Fibroblast of the aortic adventitia (primary cell): ENCODE measurements at regions not wholly inside any gene's neighbourhood (a gene's known extent, or its start where the extent isn't known, plus 50 kb on each side); places are given as distances from the start of the nearest gene placed in this dataset.

Source experiments
- DNase-seq: peaks from one replicate; pipeline ENCODE4 v3.0.0-alpha.2; 2010; ENCODE audit warnings: low read depth
- H3K4me3 ChIP-seq: 2 replicates; pipeline ENCODE4 v1.5.1; 2011; ENCODE audit warnings: low read depth, mild to moderate bottlenecking, control low read depth, low read length, moderate library complexity
- TF ChIP-seq, protein P1 (sequence below): IDR thresholded peaks from 2 replicates; pipeline ENCODE4 v1.5.1; 2011; ENCODE audit warnings: mild to moderate bottlenecking, low read length, control low read depth, inconsistent platforms; ENCODE audit not compliant: insufficient read depth

DNA sequence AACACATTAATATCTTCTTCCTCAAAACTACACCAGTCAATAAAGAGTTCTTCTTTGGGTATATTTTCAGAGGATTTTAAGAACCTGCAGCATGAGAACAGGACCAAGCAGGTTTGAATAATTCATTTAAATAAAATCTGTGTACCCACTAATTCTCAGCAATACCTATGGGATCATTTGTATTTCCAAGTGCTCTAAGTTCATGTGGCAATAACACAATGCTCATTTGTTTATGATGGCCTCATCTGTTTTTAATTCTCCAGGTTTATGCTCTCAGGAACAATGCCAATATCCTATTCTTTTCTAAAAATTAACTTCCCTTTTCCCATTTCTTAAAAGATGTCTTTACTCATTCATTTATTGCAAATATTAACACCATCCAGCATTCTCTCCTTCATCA, 264.7 kb downstream of the METTL4 start:
- TF ChIP-seq, protein P1, sequence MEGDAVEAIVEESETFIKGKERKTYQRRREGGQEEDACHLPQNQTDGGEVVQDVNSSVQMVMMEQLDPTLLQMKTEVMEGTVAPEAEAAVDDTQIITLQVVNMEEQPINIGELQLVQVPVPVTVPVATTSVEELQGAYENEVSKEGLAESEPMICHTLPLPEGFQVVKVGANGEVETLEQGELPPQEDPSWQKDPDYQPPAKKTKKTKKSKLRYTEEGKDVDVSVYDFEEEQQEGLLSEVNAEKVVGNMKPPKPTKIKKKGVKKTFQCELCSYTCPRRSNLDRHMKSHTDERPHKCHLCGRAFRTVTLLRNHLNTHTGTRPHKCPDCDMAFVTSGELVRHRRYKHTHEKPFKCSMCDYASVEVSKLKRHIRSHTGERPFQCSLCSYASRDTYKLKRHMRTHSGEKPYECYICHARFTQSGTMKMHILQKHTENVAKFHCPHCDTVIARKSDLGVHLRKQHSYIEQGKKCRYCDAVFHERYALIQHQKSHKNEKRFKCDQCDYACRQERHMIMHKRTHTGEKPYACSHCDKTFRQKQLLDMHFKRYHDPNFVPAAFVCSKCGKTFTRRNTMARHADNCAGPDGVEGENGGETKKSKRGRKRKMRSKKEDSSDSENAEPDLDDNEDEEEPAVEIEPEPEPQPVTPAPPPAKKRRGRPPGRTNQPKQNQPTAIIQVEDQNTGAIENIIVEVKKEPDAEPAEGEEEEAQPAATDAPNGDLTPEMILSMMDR = no peak
- DNase-seq = peak; percentile 49

DNA sequence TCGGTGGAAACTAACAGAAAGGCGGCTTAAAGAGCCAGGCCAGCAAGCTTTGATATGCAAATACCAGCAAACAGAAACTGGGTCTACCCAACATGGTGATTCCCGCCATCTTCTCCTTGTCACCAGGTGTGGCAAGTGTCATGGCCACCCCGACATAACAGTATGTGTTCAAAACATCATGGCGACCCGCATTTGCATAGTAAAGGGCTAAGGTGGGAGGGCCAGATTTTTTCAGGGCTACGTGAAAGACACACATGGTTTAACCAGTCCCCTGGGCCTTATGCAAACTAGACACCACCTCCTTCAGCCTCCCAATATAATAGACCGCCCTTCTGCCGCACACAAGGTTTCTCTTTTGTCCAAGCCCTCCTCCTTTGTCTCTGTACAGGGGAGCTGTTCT, 260.4 kb downstream of the METTL4 start:
- H3K4me3 ChIP-seq = no peak overlapping the region
- TF ChIP-seq, protein P1 = no peak
- DNase-seq = no peak

More for the DNA sequence above, 264.7 kb downstream of the METTL4 start:
- no peak overlapping the region for H3K4me3 ChIP-seq

DNA sequence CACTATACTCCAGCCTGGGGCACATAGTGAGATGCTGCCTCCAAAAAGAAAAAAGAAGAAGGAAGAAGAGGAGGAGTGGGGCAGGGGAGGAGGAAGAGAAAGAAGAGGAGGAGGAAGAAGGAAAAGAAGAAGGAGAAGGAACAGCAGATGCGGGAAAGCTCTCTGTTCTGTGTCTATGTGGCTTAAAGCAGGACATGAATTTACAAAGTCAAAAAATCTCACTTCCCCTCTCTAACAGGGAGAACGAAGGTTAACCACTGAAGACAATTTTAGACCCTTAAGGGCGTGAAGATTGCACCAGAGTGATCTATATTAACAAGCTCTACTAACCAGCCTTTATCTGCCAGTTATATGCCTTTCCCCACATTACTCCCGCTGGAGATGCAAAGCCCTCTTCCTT, 258.9 kb downstream of the METTL4 start:
- DNase-seq = no peak
- TF ChIP-seq, protein P1 = no peak
- H3K4me3 ChIP-seq = no peak overlapping the region

DNA sequence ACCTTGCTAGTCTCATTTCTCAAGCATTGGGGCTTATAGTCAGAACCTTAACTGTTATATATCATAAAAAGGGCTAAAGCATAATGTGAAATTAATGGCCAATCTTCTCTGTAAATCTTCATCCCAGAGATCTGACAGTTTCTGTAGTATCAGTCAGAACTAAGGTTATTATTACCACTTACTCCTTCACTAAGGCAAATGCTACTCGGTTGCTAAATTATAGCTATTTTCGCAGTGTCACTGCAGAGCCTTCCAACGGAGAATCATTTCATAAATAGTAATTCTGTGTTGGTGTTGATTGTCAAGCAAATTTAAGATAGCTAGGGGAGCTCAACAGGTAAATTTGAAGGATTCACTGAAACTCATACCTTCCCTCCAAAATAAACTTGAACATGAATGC, 258.0 kb downstream of the METTL4 start:
- H3K4me3 ChIP-seq = no peak overlapping the region
- DNase-seq = no peak
- TF ChIP-seq, protein P1 = no peak

DNA sequence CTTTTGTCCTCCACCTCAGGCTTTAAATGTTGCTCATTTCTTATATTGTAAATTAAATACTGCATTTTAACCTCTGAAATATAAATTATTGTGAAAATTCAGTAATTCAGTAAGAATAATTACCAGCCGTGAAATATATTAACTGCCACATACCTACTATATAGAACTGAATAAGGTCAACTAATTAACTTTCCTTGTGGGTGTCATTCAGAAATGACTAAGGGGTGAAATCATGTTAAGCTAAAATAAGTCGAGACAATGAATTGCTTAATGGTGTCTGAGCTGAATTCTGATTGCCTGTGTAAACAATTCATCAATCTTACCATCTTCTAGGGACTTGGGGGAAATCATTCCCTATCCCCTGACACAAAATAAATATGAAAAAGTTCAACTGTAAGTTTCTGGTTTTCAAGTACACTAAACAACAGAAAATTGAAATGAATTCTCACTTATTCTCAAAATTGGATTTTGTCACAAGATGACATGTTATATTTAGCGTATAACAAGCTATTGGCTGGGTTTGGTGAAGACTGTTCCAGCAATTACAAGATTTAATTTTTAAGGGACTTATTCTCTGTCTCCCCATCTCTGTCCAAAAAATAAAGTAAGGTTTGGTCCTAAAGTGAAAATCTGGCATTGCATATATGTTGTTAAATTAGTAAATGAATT, 255.1 kb downstream of the METTL4 start:
- no peak for DNase-seq
- TF ChIP-seq, protein P1 = no peak
- H3K4me3 ChIP-seq = no peak overlapping the region

DNA sequence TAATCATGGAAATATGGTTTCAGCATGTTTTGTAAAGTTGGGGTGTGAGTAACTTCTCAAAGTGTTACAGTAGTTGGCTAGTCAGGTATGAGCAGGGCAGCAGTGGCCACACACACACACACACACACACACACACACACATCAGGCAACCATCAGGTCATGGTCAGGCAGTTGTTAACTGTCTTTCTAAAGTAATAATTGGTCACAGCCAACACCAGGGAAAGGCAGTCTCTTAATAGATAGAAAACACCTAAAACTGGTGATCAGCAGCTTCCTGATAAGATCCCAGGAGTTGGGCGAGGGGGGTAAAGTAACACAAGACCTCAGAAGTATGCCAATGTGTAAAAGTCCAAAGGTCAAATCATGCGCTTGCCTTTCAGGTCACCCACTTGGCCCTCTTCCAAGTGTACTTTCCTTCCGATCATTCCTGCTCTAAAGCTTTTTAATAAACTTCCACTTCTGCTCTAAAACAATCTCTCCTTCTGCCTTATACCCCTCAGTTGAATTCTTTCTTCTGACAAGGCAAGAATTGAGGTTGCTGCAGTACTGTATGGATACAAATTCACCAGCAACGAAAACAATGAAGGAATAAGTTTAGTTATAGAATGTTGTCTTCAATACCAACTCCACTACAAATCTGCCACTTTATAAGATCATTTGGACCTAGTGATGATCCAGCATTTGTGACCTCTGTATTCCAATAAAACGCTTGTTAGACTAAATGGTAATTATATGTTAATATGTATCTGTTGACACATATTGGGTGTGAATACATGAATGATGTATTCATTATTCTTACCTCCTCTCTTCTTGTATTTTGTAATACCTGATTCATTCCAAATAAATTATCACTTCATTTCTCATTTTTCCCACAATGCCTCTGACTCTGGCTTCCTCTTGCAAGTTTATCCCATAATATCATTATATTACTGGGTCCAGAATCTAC, 254.3 kb downstream of the METTL4 start:
- H3K4me3 ChIP-seq = no peak overlapping the region
- DNase-seq = no peak
- TF ChIP-seq, protein P1 = no peak
